Naive B cell (primary cell): ENCODE measurements at regions not wholly inside any gene's neighbourhood (a gene's known extent, or its start where the extent isn't known, plus 50 kb on each side); places are given as distances from the start of the nearest gene placed in this dataset.

ENCODE experiments used
- ATAC-seq, 2 donors: fragments of 150-1000 bp; cut with Tn5 transposase; 2 replicates each; pipeline ENCODE4 v1.10.0; 2021; ENCODE audit warnings: low read depth in 2 of 2, mild to moderate bottlenecking in 2 of 2, moderate library complexity in 2 of 2
- DNase-seq: peaks from one replicate; pipeline ENCODE4 v3.0.0; 2022
- H3K27ac Mint-ChIP-seq, 6 donors: one replicate each; pipeline ENCODE4 v1.8.0; 2020 to 2022; ENCODE audit warnings: mild to moderate bottlenecking in 6 of 6, mixed read lengths in 6 of 6, moderate library complexity in 5 of 6, inconsistent platforms in 2 of 6
- H3K27me3 Mint-ChIP-seq, 3 donors: one replicate each; pipeline ENCODE4 v1.8.0; 2021 to 2022; ENCODE audit warnings: mixed read lengths in 3 of 3, mild to moderate bottlenecking in 1 of 3
- H3K36me3 Mint-ChIP-seq, 2 donors: one replicate each; pipeline ENCODE4 v1.8.0; 2020 to 2022; ENCODE audit warnings: mixed read lengths in 2 of 2, inconsistent platforms in 1 of 2, mild to moderate bottlenecking in 1 of 2
- H3K4me1 Mint-ChIP-seq, 3 donors: one replicate each; pipeline ENCODE4 v1.8.0; 2020 to 2022; ENCODE audit warnings: mixed read lengths in 3 of 3, inconsistent platforms in 1 of 3, mild to moderate bottlenecking in 1 of 3, moderate library complexity in 1 of 3
- H3K4me3 Mint-ChIP-seq, 8 donors: one replicate each; pipeline ENCODE4 v1.8.0; 2020 to 2022; ENCODE audit warnings: mild to moderate bottlenecking in 8 of 8, mixed read lengths in 8 of 8, moderate library complexity in 8 of 8, inconsistent platforms in 2 of 8
- H3K9me3 Mint-ChIP-seq, 7 donors: one replicate each; pipeline ENCODE4 v1.8.0; 2020 to 2022; ENCODE audit warnings: mixed read lengths in 7 of 7, mild to moderate bottlenecking in 5 of 7, inconsistent platforms in 2 of 7, moderate library complexity in 1 of 7

- H3K4me1 Mint-ChIP-seq: no peaks in the 10 kb centered on the region
These were observed 664.4 kb downstream of the LMO4 start for GRCh38 chr1:87993051-87993450.

GRCh38 chr1:87999852-88000251, 671.2 kb downstream of the LMO4 start:
- Mint-ChIP-seq H3K4me1 (no peaks in the 10 kb centered on the region), H3K27ac (no peak overlapping the region), H3K4me3 (no peak overlapping the region), H3K9me3 (no peaks in the 10 kb centered on the region), H3K36me3 (no peaks in the 10 kb centered on the region), H3K27me3 (peaks cover 6 to 18% (median 9%) of the 10 kb centered on the region in 3 donors)
- no peak for ATAC-seq
- DNase-seq: no peak

More at GRCh38 chr1:87993051-87993450, 664.4 kb downstream of the LMO4 start:
- DNase-seq (no peak), ATAC-seq (no peak)
- H3K27ac Mint-ChIP-seq: no peak overlapping the region
- H3K36me3 Mint-ChIP-seq: no peaks in the 10 kb centered on the region
- H3K27me3 Mint-ChIP-seq: peaks cover 0 to 13% (median 0%) of the 10 kb centered on the region in 3 donors
- no peak overlapping the region for H3K4me3 Mint-ChIP-seq
- H3K9me3 Mint-ChIP-seq: no peaks in the 10 kb centered on the region

- Mint-ChIP-seq H3K9me3 (no peaks in the 10 kb centered on the region), H3K27me3 (peaks cover 6 to 18% (median 9%) of the 10 kb centered on the region in 3 donors), H3K27ac (no peak overlapping the region), H3K4me3 (no peak overlapping the region), H3K4me1 (no peaks in the 10 kb centered on the region), H3K36me3 (no peaks in the 10 kb centered on the region)
- no peak for DNase-seq
- ATAC-seq: no peak
These were observed 672.8 kb downstream of the LMO4 start for GRCh38 chr1:88001460-88001859.

GRCh38 chr1:88003255-88003654, 674.6 kb downstream of the LMO4 start:
- ATAC-seq: no peak
- no peaks in the 10 kb centered on the region for H3K4me1 Mint-ChIP-seq
- DNase-seq: no peak
- H3K36me3 Mint-ChIP-seq: no peaks in the 10 kb centered on the region
- H3K4me3 Mint-ChIP-seq: no peak overlapping the region
- no peaks in the 10 kb centered on the region for H3K9me3 Mint-ChIP-seq
- H3K27me3 Mint-ChIP-seq: peaks cover 6 to 18% (median 9%) of the 10 kb centered on the region in 3 donors
- no peak overlapping the region for H3K27ac Mint-ChIP-seq

- Mint-ChIP-seq H3K27ac (no peak overlapping the region), H3K4me1 (no peaks in the 10 kb centered on the region), H3K9me3 (no peaks in the 10 kb centered on the region), H3K36me3 (no peaks in the 10 kb centered on the region), H3K27me3 (peaks cover 4 to 14% (median 9%) of the 10 kb centered on the region in 3 donors), H3K4me3 (no peak overlapping the region)
- ATAC-seq (no peak), DNase-seq (no peak)
These were observed 674.2 kb upstream of the PKN2 start for GRCh38 chr1:88009916-88010315.

- ATAC-seq: no peak
- peaks cover 4 to 22% (median 19%) of the 10 kb centered on the region in 3 donors for H3K27me3 Mint-ChIP-seq
- no peak overlapping the region for H3K4me3 Mint-ChIP-seq
- no peak for DNase-seq
- no peaks in the 10 kb centered on the region for H3K4me1 Mint-ChIP-seq
- no peaks in the 10 kb centered on the region for H3K36me3 Mint-ChIP-seq
- H3K27ac Mint-ChIP-seq: no peak overlapping the region
- no peaks in the 10 kb centered on the region for H3K9me3 Mint-ChIP-seq
These were observed 670.6 kb upstream of the PKN2 start for GRCh38 chr1:88013485-88013884.

GRCh38 chr1:88014131-88014530, 669.9 kb upstream of the PKN2 start:
- no peak for ATAC-seq
- no peak overlapping the region for H3K4me3 Mint-ChIP-seq
- no peak for DNase-seq
- H3K27ac Mint-ChIP-seq: no peak overlapping the region
- H3K27me3 Mint-ChIP-seq: peaks cover 4 to 22% (median 19%) of the 10 kb centered on the region in 3 donors
- H3K9me3 Mint-ChIP-seq: no peaks in the 10 kb centered on the region
- H3K4me1 Mint-ChIP-seq: no peaks in the 10 kb centered on the region
- no peaks in the 10 kb centered on the region for H3K36me3 Mint-ChIP-seq

GRCh38 chr1:88016947-88017346, 667.1 kb upstream of the PKN2 start:
- DNase-seq (no peak), ATAC-seq (no peak)
- Mint-ChIP-seq H3K27ac (no peak overlapping the region), H3K9me3 (no peaks in the 10 kb centered on the region), H3K4me1 (no peaks in the 10 kb centered on the region), H3K36me3 (no peaks in the 10 kb centered on the region), H3K27me3 (peaks cover 5 to 10% (median 8%) of the 10 kb centered on the region in 3 donors), H3K4me3 (no peak overlapping the region)

GRCh38 chr1:88021529-88021928, 662.5 kb upstream of the PKN2 start:
- Mint-ChIP-seq H3K27ac (no peak overlapping the region), H3K27me3 (peaks cover 5 to 14% (median 7%) of the 10 kb centered on the region in 3 donors), H3K4me1 (no peaks in the 10 kb centered on the region), H3K4me3 (no peak overlapping the region), H3K36me3 (no peaks in the 10 kb centered on the region), H3K9me3 (peaks cover 0 to 4% (median 0%) of the 10 kb centered on the region in 7 donors)
- no peak for ATAC-seq
- no peak for DNase-seq

- Mint-ChIP-seq H3K27ac (no peak overlapping the region), H3K9me3 (peaks cover 0 to 4% (median 0%) of the 10 kb centered on the region in 7 donors), H3K4me1 (no peaks in the 10 kb centered on the region), H3K4me3 (no peak overlapping the region), H3K27me3 (peaks cover 7 to 9% (median 8%) of the 10 kb centered on the region in 3 donors), H3K36me3 (no peaks in the 10 kb centered on the region)
- no peak for DNase-seq
- ATAC-seq: no peak
These were observed 661.6 kb upstream of the PKN2 start for GRCh38 chr1:88022516-88022915.

- H3K27me3 Mint-ChIP-seq: peaks cover 4 to 23% (median 22%) of the 10 kb centered on the region in 3 donors
- H3K9me3 Mint-ChIP-seq: peaks cover 0 to 4% (median 0%) of the 10 kb centered on the region in 7 donors
- DNase-seq: no peak
- H3K4me1 Mint-ChIP-seq: no peaks in the 10 kb centered on the region
- no peak overlapping the region for H3K27ac Mint-ChIP-seq
- no peak for ATAC-seq
- H3K36me3 Mint-ChIP-seq: no peaks in the 10 kb centered on the region
- H3K4me3 Mint-ChIP-seq: no peak overlapping the region
These were observed 654.9 kb upstream of the PKN2 start for GRCh38 chr1:88029142-88029541.

- Mint-ChIP-seq H3K4me3 (no peak overlapping the region), H3K9me3 (peaks cover 0 to 1% (median 0%) of the 10 kb centered on the region in 7 donors), H3K36me3 (no peaks in the 10 kb centered on the region), H3K27me3 (peaks cover 5 to 23% (median 23%) of the 10 kb centered on the region in 3 donors), H3K4me1 (no peaks in the 10 kb centered on the region), H3K27ac (no peak overlapping the region)
- DNase-seq: no peak
- ATAC-seq: no peak
These were observed 654.2 kb upstream of the PKN2 start for GRCh38 chr1:88029899-88030298.

- H3K4me3 Mint-ChIP-seq: no peak overlapping the region
- H3K9me3 Mint-ChIP-seq: peaks cover 6 to 30% (median 20%) of the 10 kb centered on the region in 7 donors
- H3K27me3 Mint-ChIP-seq: peaks cover 3 to 22% (median 4%) of the 10 kb centered on the region in 3 donors
These were observed 648.5 kb upstream of the PKN2 start for GRCh38 chr1:88035578-88035977.

GRCh38 chr1:88036345-88037014, 647.6 kb upstream of the PKN2 start:
- H3K4me1 Mint-ChIP-seq: no peaks in the 10 kb centered on the region
- DNase-seq (no peak), ATAC-seq (no peak)

More at GRCh38 chr1:88035578-88035977, 648.5 kb upstream of the PKN2 start:
- no peak for ATAC-seq
- peaks cover 10 to 21% of the 10 kb centered on the region in 2 donors for H3K36me3 Mint-ChIP-seq
- H3K4me1 Mint-ChIP-seq: no peaks in the 10 kb centered on the region
- H3K27ac Mint-ChIP-seq: no peak overlapping the region
- no peak for DNase-seq

More at GRCh38 chr1:88036345-88037014, 647.6 kb upstream of the PKN2 start:
- peaks cover 6 to 39% (median 20%) of the 10 kb centered on the region in 7 donors for H3K9me3 Mint-ChIP-seq
- no peak overlapping the region for H3K4me3 Mint-ChIP-seq
- H3K27me3 Mint-ChIP-seq: peaks cover 0 to 17% (median 4%) of the 10 kb centered on the region in 3 donors
- peaks cover 10 to 21% of the 10 kb centered on the region in 2 donors for H3K36me3 Mint-ChIP-seq
- no peak overlapping the region for H3K27ac Mint-ChIP-seq
